GM21367 (cell line): ENCODE measurements at regions not wholly inside any gene's neighbourhood (a gene's known extent, or its start where the extent isn't known, plus 50 kb on each side); places are given as distances from the start of the nearest gene placed in this dataset.

ENCODE experiments used
- ATAC-seq: cut with Tn5 transposase; IDR thresholded peaks from one replicate; pipeline ENCODE4 v1.9.1; 2021; ENCODE audit not compliant: unreplicated experiment

GRCh38 chr11:130786586-130786985 lies 129.7 kb downstream of the SNX19 start:
- no peak for ATAC-seq

GRCh38 chr11:130787092-130787616 lies 129.1 kb downstream of the SNX19 start:
- no peak for ATAC-seq

- ATAC-seq = no peak
Measured at GRCh38 chr11:130787973-130788570, 128.2 kb downstream of the SNX19 start.

- no peak for ATAC-seq
Measured at GRCh38 chr11:130789056-130789640, 127.1 kb downstream of the SNX19 start.

DNA sequence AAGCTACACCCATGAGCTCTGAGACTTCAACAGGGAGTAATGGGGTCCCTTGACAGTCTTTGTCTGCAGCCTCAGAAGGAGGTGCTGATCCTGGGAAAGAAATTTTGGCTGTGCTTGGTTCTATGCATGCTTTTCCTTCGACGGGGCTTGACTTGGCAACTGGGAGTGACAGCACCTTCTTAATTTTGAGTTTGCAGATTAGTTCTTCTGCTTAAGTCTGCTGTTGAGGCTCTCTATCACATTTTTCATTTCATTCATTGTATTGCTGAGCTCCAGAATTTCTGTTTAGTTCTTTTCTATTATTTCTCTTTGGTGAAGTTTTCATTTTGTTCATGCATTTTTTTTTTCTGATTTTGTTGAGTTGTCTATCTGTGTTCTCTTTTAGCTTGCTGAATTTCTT lies 125.6 kb downstream of the SNX19 start:
- no peak for ATAC-seq

DNA sequence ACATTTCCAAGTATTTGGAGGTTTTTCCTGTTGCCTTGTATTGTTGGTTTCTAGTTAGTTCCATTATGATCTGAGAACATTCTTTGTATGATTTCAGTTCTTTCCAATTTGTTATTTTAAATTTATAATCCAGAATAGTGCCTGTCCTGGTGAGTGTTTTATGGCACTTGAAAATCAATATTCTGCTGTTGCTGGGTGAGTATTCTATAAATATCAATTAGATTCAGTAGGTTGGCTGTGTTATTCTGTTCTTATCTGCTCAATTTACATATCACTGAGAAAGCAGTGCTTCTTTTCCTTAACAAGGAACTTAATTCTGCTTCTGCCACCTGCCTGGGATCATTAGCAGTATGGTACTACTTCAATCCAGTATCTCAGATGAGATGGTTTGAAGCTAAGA lies 123.5 kb downstream of the SNX19 start:
- ATAC-seq = no peak

- no peak for ATAC-seq
Measured at GRCh38 chr11:130796828-130797227, 119.5 kb downstream of the SNX19 start.

DNA sequence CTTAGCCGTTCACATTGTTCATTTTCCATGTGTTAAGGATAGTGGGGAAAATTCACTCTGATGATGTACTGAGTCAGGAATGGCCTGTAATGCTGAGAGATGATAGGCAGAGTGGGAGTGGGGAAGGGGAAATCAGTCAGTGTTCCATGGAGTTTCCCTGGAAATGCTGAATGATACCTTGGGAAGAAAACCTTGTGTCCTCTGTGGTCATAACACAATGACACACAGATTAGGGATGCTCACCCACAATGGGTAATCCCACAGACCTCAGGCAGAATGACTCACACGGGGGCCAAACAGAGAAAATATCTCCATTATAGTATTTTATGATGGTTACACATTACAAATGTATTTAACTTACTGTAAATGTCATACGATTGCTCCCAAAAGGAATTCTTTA lies 118.0 kb downstream of the SNX19 start:
- no peak for ATAC-seq

DNA sequence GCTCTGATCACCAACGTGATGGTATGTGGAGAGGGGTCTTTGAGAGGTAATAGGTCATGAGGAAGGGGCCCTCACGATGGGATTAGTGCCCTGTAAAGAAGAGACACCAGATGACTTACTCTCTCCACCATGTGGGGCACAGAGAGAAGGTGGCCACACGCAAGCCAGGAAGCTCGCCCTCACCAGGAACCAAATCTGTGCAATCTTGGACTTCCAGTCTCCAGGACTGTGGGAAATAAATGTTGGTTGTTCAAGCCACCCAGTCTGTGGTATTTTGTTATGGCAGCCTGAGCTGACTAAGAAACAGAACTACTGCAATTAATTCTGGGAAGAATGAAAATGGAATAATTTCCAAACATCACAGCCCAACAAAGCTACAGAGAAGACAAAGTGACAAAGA lies 117.5 kb downstream of the SNX19 start:
- ATAC-seq = no peak

- ATAC-seq = no peak
Measured at GRCh38 chr11:130801333-130802122, 114.8 kb downstream of the SNX19 start.

GRCh38 chr11:130802567-130802966 lies 113.7 kb downstream of the SNX19 start:
- no peak for ATAC-seq

DNA sequence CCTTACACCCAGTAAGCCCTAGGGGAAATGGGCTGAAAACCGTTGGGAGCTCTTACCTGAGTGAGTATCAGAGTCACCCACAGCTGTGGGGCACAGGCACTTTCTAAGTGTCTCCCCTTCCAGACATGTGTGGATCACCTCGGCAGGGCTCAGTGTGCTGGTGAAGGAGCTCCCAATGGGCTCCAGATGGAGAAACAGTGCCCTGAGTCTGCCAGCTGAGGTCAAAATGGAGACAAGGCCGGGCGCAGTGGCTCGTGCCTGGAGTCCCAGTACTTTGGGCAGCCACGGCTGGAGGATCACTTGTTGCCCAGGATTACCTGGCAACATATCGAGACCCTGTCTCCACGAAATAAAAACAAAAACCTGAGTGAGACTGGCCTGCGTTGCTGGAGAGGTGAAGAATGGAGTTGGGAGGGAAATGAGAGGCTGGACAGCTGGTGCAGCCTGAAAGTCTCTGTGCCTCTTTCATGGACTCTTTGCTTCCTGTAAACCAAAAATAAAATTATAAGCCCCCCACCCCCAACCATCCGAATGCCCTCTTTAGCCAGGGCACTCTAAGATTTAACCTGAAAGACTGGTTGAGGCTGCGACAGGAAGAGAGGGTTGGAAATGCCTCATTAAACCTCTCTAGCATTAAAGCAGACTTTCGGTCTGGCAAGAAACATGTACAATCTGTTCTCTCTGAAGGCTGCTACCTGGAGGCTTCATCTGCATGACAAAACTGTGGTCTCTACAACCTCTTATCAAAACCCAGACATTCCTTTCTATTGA lies 111.8 kb downstream of the SNX19 start:
- no peak for ATAC-seq

- no peak for ATAC-seq
Measured at GRCh38 chr11:130806746-130807145, 109.5 kb downstream of the SNX19 start.

DNA sequence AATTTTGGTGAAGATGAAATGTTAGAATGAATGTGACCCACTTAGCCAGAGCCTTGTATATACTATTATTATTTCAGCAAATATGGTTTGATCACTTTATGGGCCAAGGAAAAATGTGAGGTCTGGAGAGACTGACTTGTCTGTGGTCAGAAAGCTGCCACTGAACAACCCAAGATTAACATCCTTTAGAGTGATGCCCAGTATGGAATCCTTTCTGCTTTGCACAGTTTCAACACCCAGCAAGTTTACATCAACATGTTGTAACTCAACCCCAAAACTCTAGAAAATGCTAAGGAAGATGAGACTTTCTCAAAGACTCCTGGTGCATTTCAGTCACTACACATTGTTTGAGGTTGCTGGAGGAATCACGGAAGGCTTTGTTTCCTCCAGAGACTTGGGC lies 107.7 kb downstream of the SNX19 start:
- ATAC-seq = no peak

- ATAC-seq = no peak
Measured at GRCh38 chr11:130813196-130813595, 103.1 kb downstream of the SNX19 start.

DNA sequence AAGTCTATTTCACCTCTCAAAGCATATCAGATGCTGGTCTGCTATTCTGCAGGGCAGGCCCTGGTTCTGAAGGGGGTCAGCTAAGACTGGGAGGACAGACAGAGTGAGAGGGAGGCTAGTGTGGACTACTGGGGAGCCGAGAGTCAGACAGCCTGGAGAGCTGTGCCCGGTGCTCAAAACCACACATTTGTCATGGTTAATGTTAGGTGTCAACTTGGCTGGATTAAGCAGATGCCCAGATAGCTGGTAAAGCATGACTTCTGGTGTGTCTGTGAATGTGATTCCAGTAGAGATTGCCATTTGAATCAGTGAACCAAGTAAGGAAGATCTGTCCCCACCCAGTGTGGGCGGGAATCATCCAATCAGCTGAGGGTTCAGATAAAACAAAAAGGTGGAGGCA lies 102.6 kb downstream of the SNX19 start:
- ATAC-seq = no peak

GRCh38 chr11:130814440-130815096 lies 101.7 kb downstream of the SNX19 start:
- ATAC-seq = no peak

GRCh38 chr11:130815097-130815802 lies 101.0 kb downstream of the SNX19 start:
- ATAC-seq = no peak

GRCh38 chr11:130815956-130816355 lies 100.3 kb downstream of the SNX19 start:
- no peak for ATAC-seq
